ENCODE measurements at regions not wholly inside any gene's neighbourhood (a gene's known extent, or its start where the extent isn't known, plus 50 kb on each side); places are given as distances from the start of the nearest gene placed in this dataset.

GRCh38 chr4:141815646-141816045, 179.3 kb downstream of the IL15 start:
- TF ChIP-seq POLR2A (IDR thresholded peaks at IDR 0.05; ENCODE audit: low read length) (no peak), GATA1 (IDR thresholded peaks at IDR 0.05; ENCODE audit: low read depth, low read length) (no peak)
